NCI-H345 treated with DMSO at 0.1 percent for 48 hours (cell line): ENCODE measurements at regions not wholly inside any gene's neighbourhood (a gene's known extent, or its start where the extent isn't known, plus 50 kb on each side); places are given as distances from the start of the nearest gene placed in this dataset.
"Not testable (repeated sequence)": the region's sequence is repeated elsewhere in the genome, so short reads cannot be mapped to it uniquely, and the experiment has no call there.

ENCODE experiments used
- DNase-seq: peaks from one replicate; lab custom pipeline; 2025; ENCODE audit not compliant: unreplicated experiment; lab: John Stamatoyannopoulos, UW

- peak; percentile 19 for DNase-seq
These were observed 445.4 kb upstream of the DEFB115 start for GRCh38 chr20:30811885-30812671.

GRCh38 chr20:30812739-30813411 is 444.6 kb upstream of the DEFB115 start:
- DNase-seq = no peak

GRCh38 chr20:30813412-30814311 is 443.8 kb upstream of the DEFB115 start:
- not testable (repeated sequence) for DNase-seq

GRCh38 chr20:30814312-30814639 is 443.2 kb upstream of the DEFB115 start:
- not testable (repeated sequence) for DNase-seq

GRCh38 chr20:30815027-30815576 is 442.4 kb upstream of the DEFB115 start:
- DNase-seq = not testable (repeated sequence)

- DNase-seq = no peak
These were observed 441.8 kb upstream of the DEFB115 start for GRCh38 chr20:30815577-30816181.

- no peak for DNase-seq
These were observed 441.2 kb upstream of the DEFB115 start for GRCh38 chr20:30816182-30816645.

- DNase-seq = not testable (repeated sequence)
These were observed 435.8 kb upstream of the DEFB115 start for GRCh38 chr20:30821615-30822014.

GRCh38 chr20:30824666-30825065 is 432.8 kb upstream of the DEFB115 start:
- not testable (repeated sequence) for DNase-seq

- DNase-seq = not testable (repeated sequence)
These were observed 411.5 kb upstream of the DEFB115 start for GRCh38 chr20:30845923-30846322.

GRCh38 chr20:30868271-30868670 is 389.2 kb upstream of the DEFB115 start:
- DNase-seq = not testable (repeated sequence)

GRCh38 chr20:30871127-30871526 is 386.3 kb upstream of the DEFB115 start:
- DNase-seq = not testable (repeated sequence)

- DNase-seq = not testable (repeated sequence)
These were observed 385.2 kb upstream of the DEFB115 start for GRCh38 chr20:30872252-30872651.

- DNase-seq = not testable (repeated sequence)
These were observed 381.6 kb upstream of the DEFB115 start for GRCh38 chr20:30875868-30876267.

- not testable (repeated sequence) for DNase-seq
These were observed 366.1 kb upstream of the DEFB115 start for GRCh38 chr20:30891400-30891799.

GRCh38 chr20:30892541-30893345 is 364.7 kb upstream of the DEFB115 start:
- DNase-seq = no peak

GRCh38 chr20:30893346-30894314 is 363.8 kb upstream of the DEFB115 start:
- not testable (repeated sequence) for DNase-seq

- not testable (repeated sequence) for DNase-seq
These were observed 362.6 kb upstream of the DEFB115 start for GRCh38 chr20:30894707-30895353.
